Neural crest cell (in vitro differentiated cells): ENCODE measurements at regions not wholly inside any gene's neighbourhood (a gene's known extent, or its start where the extent isn't known, plus 50 kb on each side); places are given as distances from the start of the nearest gene placed in this dataset.

ENCODE experiments used
- DNase-seq: peaks from one replicate; pipeline ENCODE4 v3.0.0; 2021; ENCODE audit warnings: low read depth, mixed read lengths, low spot score
- H3K27ac Mint-ChIP-seq: one replicate; pipeline ENCODE4 v1.8.0; 2021; ENCODE audit warnings: mild to moderate bottlenecking, mixed read lengths; ENCODE audit not compliant: unreplicated experiment
- H3K27me3 Mint-ChIP-seq: 2 replicates; pipeline ENCODE4 v1.8.0; 2021; ENCODE audit warnings: low read depth, mild to moderate bottlenecking, mixed read lengths
- H3K36me3 Mint-ChIP-seq: 2 replicates; pipeline ENCODE4 v1.8.0; 2021; ENCODE audit warnings: low read depth, mild to moderate bottlenecking, mixed read lengths
- H3K4me1 Mint-ChIP-seq: 2 replicates; pipeline ENCODE4 v1.8.0; 2021; ENCODE audit warnings: mixed read lengths
- H3K4me3 Mint-ChIP-seq: one replicate; pipeline ENCODE4 v1.8.0; 2021; ENCODE audit warnings: mild to moderate bottlenecking, mixed read lengths
- H3K9me3 Mint-ChIP-seq: 2 replicates; pipeline ENCODE4 v1.8.0; 2021; ENCODE audit warnings: mixed read lengths
- TF ChIP-seq, protein P1 (sequence below): fragments of 200-600 bp; sonication (generic); conservative IDR thresholded peaks from 2 replicates; pipeline ENCODE4 v1.5.0; 2021; ENCODE audit warnings: antibody characterized with exemption, mild to moderate bottlenecking

DNA sequence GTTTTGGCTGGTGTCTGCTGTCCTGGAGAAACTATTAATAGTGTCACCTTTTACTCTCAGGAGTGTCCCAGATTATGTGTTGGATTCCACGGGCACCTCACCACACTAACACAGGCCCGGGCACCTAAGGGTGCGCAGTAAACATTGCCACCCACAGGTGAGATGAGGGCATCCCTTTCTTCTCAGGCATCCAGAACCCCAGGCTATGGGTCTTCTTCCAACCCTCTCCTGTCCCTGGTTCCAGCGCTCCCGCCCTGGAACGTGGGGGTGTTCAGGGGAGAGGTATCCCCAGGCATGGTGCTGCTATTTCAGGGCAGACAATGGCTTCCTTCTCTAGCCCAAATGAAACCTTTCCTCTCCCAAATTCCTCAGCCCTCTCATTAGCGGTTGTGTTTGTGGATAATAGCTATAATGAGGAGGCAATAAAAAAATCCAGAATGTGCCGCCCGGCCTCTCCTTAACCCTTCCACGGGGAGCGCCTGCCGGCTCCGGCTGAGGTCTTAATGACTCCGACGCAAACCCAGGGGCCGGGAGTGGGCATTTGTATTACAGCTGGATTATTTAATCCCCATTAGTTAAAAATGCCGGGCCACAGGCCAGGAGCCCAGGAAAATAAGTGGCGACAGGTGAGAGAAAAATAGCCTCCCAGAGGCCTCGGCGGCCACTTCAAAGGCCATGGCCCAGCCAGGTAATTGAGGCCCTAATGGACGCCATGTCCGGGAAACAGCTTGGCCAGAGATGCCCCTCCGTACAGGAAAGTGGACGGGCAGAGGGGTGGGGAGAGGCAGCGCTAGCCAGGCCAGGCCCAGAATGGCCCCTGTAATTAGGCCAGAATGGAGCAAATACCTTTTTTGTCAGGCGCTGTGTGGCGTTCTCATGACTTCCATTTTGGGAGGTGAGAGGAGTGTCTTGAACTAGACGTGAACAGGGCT, 102.8 kb downstream of the IRX5 start:
- no peaks in the 10 kb centered on the region for H3K36me3 Mint-ChIP-seq
- no peak for DNase-seq
- H3K27me3 Mint-ChIP-seq, result no peaks in the 10 kb centered on the region
- H3K4me1 Mint-ChIP-seq, result no peaks in the 10 kb centered on the region
- H3K9me3 Mint-ChIP-seq, result peaks cover 2% of the 10 kb centered on the region
- H3K4me3 Mint-ChIP-seq, result no peak overlapping the region
- TF ChIP-seq, protein P1, sequence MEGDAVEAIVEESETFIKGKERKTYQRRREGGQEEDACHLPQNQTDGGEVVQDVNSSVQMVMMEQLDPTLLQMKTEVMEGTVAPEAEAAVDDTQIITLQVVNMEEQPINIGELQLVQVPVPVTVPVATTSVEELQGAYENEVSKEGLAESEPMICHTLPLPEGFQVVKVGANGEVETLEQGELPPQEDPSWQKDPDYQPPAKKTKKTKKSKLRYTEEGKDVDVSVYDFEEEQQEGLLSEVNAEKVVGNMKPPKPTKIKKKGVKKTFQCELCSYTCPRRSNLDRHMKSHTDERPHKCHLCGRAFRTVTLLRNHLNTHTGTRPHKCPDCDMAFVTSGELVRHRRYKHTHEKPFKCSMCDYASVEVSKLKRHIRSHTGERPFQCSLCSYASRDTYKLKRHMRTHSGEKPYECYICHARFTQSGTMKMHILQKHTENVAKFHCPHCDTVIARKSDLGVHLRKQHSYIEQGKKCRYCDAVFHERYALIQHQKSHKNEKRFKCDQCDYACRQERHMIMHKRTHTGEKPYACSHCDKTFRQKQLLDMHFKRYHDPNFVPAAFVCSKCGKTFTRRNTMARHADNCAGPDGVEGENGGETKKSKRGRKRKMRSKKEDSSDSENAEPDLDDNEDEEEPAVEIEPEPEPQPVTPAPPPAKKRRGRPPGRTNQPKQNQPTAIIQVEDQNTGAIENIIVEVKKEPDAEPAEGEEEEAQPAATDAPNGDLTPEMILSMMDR, result no peak
- no peak overlapping the region for H3K27ac Mint-ChIP-seq

DNA sequence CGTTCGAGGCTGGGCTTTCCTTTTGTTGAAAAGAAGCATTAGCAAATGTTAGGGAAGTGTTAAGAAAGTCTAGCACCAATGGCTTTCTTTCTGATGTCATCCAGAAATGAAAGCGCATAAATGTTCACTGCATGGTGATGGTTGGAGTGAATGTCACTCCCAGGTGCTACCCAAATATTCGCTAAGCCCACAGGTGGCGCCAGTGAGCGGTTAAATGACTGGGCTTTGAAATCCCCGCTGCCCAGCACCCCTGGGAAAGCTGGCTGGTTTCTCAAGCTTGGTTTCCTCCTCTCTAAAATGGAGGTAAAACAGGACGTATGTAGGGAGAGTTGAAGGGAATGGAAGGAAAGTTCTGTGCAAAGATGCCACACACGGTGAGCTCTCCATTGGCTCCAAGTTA, 104.4 kb downstream of the IRX5 start:
- no peaks in the 10 kb centered on the region for H3K9me3 Mint-ChIP-seq
- TF ChIP-seq, protein P1, result peak; percentile 68
- no peak overlapping the region for H3K27ac Mint-ChIP-seq
- no peak overlapping the region for H3K4me3 Mint-ChIP-seq
- no peaks in the 10 kb centered on the region for H3K36me3 Mint-ChIP-seq
- DNase-seq, result peak; percentile 65
- no peaks in the 10 kb centered on the region for H3K4me1 Mint-ChIP-seq
- no peaks in the 10 kb centered on the region for H3K27me3 Mint-ChIP-seq

DNA sequence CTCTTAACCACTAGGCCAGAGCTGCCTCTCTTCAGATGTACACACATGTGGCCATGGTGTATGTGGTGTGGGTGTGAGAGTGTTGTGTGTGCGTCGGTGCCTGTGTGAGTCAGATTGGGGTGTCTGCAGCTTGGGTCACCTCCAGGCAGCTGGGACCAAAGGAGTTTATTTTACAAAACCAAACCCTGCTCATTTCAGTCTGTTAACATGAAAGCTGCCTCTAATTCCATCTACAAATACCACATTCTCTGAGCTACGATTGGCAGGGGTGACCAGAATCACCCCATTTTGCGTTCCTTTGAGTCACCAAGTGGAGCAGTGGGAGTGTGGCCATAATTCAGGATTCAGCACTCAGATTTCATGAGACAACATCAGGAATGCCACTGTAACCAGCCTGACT, 105.3 kb downstream of the IRX5 start:
- no peaks in the 10 kb centered on the region for H3K27me3 Mint-ChIP-seq
- no peak overlapping the region for H3K27ac Mint-ChIP-seq
- H3K36me3 Mint-ChIP-seq, result no peaks in the 10 kb centered on the region
- TF ChIP-seq, protein P1, result no peak
- no peak overlapping the region for H3K4me3 Mint-ChIP-seq
- no peak for DNase-seq
- no peaks in the 10 kb centered on the region for H3K9me3 Mint-ChIP-seq
- H3K4me1 Mint-ChIP-seq, result no peaks in the 10 kb centered on the region

DNA sequence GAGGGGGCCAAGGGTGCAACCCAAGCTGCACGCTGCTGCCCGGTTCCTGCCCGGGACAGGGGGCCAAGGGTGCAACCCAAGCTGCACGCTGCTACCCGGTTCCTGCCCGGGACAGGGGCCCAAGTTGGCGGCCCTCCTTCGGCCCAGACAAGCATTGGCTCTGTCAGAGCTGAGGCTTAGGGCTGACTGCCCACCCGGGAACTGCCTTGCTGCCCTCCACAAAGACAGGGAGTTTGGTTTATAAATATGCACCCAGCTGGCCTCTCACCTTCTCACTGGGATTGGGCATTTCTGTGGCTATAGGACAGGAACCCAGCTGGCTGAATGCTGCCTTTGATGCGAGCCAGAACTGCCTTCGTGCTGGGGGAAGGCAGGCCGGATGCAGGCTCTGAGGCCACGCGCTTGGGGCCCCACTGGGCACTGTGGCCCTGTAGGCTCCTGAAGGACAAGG, 105.7 kb downstream of the IRX5 start:
- TF ChIP-seq, protein P1, result no peak
- Mint-ChIP-seq H3K36me3 (no peaks in the 10 kb centered on the region), H3K27ac (no peak overlapping the region), H3K27me3 (no peaks in the 10 kb centered on the region), H3K9me3 (no peaks in the 10 kb centered on the region), H3K4me3 (no peak overlapping the region), H3K4me1 (no peaks in the 10 kb centered on the region)
- DNase-seq, result no peak

DNA sequence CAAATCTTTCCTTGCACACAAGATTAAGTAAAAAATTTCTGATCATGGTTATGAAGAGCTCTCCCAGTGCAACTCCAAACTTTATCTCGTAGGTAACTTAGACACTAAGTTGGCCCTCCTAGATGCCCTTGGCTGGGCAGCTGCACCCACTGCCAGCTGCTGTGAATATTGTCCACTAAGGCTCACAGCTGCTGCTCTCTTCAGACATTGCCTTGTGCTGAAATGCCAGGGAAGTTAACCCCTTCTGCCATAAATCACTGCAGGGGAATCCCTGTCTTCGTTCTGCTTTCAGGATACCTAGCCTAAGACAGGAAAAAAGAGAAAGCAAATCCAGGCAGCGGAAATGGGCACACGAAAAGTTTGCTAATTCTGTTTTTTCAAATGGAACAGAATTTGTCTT, 106.4 kb downstream of the IRX5 start:
- Mint-ChIP-seq H3K4me3 (no peak overlapping the region), H3K36me3 (no peaks in the 10 kb centered on the region), H3K4me1 (no peaks in the 10 kb centered on the region), H3K9me3 (no peaks in the 10 kb centered on the region), H3K27ac (no peak overlapping the region), H3K27me3 (no peaks in the 10 kb centered on the region)
- TF ChIP-seq, protein P1, result no peak
- no peak for DNase-seq
